ENCODE measurements at regions not wholly inside any gene's neighbourhood (a gene's known extent, or its start where the extent isn't known, plus 50 kb on each side); places are given as distances from the start of the nearest gene placed in this dataset.

DNA sequence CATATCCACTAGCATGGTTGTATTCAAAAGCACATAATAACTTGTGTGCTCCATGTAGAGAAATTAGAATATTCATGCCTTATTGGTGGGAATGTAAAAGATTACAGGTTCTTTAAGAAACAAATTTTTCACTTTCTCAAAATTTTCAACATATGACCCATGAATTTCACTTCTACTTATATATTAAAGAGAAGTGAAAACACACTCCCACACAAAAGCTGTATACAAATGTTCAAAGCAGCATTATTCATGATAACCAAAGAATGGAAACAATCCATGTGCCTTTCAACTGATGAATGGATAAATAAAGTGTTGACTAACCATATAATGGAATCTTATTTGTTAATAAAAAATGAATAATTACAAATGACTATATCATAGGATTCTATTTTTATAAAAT is 694.5 kb upstream of the PCDH15 start:
- no peak for FAIRE-seq

DNA sequence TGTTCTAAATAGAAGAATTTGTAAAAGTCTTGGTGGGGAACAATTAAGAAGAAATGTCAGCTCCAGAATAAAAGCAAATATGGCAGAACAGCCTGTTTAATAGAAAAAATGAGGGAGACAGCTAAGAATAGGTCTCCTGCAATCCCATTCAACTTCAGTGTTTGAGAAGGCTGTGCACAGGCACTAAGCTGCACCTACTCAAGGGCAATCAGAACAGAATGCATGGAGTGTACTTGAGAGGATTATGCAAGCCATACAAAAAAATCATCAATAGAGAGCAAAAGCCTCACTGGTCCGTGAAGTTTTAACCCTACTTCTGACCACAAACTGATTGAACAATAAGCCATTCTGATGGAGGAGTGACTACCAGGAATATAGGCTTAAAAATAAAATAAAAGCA is 690.7 kb upstream of the PCDH15 start:
- FAIRE-seq: no peak

GRCh38 chr10:55485827-55486226 is 684.8 kb upstream of the PCDH15 start:
- FAIRE-seq: no peak

DNA sequence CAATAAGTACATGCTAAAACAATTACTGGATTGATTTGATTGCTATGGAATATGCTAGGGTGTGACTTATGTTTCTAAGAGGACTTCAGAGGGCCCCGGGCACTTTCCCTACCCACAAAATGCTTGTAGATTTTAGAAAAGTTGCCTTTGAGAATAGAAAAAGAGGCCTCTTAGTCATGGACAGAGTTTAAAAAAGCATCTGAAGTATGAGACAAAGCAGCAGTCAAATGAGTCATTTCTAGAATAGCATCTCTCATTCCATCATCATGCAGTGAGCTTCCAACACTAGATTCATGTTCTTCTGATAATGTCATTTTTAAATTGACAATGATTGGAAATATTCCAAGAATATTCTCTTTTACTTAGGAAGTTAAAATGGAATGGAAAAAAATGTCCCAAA is 675.1 kb upstream of the PCDH15 start:
- FAIRE-seq: no peak

- FAIRE-seq: no peak
Observed at GRCh38 chr10:55474258-55474657, 673.2 kb upstream of the PCDH15 start.

DNA sequence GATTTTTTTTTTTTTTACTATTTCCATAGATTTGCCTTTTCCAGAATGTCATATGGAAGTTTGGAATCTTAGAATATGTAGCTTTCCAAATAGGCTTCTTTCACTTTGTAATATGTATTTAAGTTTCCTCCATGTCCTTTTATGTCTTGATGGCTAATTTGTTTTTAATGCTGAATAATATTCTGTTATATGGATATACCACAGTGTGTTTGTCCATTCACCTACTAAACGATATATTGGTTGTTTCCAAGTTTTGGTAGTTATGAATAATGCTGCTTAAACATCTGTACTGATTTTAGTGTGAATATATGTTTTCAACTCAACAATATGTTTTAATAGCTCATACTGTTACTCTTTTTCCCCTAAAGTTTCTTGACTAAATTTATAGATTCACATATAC is 669.8 kb upstream of the PCDH15 start:
- no peak for FAIRE-seq

GRCh38 chr10:55466806-55467504 is 665.9 kb upstream of the PCDH15 start:
- FAIRE-seq: no peak

GRCh38 chr10:55464083-55464482 is 663.1 kb upstream of the PCDH15 start:
- no peak for FAIRE-seq

DNA sequence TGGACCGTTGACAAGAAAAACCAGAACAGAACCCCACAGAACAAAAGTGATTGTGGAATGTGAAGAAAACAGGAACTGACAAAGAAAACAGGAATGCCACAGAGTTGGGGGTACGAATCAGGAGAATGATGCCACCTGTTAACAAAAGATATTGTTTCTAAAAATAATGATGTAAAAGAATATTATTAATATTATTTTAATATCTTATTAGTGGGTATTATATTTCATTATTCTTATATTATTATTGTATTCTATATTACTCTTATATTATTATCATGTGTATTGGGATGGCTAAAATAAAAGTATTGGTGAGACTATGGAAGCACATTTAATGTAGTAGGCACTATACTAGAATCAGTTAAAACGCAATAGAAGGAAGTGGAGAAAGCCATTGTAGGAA is 659.0 kb upstream of the PCDH15 start:
- peak; percentile 51 for FAIRE-seq

DNA sequence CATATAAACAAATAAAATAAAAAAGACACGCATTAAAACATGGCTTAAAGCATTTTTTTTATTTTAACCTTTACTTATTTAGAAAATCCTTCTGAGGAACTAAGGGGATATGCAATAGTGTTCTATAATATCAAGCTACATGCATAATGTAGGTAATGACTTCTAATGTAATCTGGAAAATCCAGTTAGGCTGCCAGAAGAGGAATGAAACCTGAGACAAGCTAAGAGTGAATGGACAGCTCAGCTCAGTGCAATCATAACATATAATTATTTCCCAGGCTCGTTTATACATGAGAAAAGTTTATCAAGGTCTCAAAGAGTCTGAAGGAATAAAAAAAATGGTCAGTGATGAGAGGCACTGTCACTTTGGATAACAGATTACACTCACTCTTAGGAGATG is 649.0 kb upstream of the PCDH15 start:
- FAIRE-seq: no peak

DNA sequence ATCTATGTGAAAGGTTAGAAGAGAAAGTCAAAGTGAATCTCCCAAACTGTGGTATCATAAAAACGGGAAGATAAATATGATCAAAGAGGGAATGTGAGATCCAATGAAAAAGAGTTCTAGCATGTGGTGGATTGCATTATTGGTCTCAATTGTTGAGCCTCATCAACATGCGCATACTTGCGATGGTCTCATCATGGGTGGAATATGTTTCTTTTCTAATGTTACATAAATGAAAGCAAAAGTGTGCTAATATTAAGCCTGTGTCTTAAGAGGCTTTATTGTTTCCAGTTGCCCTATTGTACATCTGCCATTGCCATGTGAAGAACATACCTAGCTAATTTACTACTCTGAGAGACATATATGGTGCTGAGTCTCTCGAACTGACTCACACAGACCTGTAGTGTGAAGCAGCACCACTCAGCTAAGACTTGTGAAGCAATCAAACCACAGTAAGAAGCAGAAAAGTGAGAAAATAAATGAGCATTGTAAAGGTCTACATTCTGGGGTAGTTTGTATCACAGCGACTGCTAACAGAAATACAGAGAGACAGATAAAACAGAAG is 645.5 kb upstream of the PCDH15 start:
- no peak for FAIRE-seq

DNA sequence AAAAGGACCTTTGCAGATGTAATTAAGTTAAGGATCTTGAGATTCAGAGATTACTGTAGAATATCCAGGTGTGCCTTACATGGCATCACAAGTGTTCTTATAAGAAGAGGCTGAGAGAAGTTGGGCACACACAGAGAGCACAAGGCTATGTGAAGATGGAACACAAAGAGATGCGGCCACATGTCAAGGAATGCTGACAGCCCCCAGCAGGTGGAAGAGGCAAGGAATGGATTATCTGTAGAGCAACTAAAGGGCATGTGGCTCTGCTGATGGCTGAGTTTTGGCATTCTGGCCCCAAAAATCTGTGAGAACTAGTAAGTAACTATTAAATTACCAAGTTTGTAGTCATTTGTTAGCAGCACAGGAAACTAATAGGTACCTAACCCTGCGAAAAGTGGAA is 640.7 kb upstream of the PCDH15 start:
- FAIRE-seq: no peak

GRCh38 chr10:55426138-55426537 is 625.1 kb upstream of the PCDH15 start:
- no peak for FAIRE-seq

DNA sequence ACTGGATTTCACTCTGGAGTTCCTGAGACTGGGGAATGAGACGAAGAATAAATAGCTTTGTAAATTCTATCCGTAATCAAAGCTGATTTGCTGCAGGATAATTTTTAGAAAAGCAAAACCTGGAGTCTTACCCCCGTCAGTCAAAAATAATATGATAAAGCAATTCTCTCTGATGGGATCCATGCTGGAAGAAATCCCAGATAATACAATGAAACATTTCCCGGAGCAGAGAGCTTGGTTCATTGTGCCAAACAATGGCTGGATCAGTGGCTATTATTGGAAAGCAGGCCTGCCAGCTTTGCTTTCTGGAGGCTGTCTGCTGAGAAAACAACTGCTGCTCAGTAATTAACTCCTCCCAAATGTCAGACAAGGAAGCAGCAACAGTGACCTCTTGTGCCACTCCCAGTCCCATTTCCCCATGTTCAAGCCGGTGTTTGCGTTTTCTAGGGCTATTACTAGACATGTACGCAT is 609.4 kb upstream of the PCDH15 start:
- no peak for FAIRE-seq

DNA sequence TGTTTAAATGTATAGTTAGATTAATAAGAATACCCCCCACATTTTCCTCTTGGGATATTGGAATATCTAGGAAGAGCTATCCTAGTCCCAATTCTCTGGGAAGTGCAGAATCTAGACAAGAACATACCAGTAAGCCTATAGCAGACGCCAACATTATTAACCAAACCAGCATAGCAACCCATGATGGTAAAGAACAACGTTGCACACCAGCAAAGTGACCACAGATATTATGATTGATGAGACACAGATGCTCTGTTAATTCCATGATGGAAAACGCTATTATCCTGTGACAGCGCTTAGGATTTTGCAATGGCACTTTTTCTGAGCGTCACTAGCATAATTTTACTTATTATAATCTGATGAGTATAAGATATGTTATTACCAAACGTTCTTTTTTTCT is 603.1 kb upstream of the PCDH15 start:
- FAIRE-seq: no peak

GRCh38 chr10:55400075-55400849 is 599.2 kb upstream of the PCDH15 start:
- no peak for FAIRE-seq

DNA sequence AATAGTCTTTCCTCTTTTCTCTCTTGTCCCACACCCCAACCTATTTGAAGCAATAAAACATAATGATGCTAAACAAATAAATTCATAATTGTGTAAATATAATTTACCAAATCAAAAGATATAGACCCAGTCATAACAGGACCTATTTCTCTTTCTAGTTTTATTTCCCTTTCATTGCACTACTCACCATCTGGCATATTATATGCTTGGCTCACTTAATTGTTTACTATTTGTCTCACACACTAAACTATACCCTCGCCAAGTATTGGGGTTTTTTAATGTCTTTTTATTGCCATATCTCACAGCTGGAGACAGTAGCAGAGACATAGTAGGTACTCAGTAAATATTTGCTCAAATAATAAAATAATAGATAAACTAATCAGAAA is 597.5 kb upstream of the PCDH15 start:
- no peak for FAIRE-seq

GRCh38 chr10:55397777-55398496 is 596.9 kb upstream of the PCDH15 start:
- FAIRE-seq: no peak

DNA sequence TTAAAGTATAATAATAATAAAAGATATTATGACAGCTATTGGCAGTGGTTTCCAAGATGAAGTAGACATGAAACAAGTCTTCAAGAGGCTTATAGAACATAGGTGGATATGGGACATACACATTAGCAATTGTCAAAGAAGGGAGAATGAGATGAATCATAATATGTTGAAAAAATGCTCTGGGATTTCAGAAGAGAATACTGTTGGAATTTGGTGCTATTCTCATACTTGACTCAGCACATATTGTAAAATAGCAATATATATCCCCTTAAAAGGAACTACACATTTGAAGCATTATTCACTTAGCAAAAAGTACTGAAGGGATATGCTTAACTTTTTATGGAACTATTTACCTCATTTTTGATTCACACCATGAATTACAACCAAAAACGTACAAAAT is 577.2 kb upstream of the PCDH15 start:
- no peak for FAIRE-seq

GRCh38 chr10:55374917-55375316 is 573.9 kb upstream of the PCDH15 start:
- FAIRE-seq: no peak

DNA sequence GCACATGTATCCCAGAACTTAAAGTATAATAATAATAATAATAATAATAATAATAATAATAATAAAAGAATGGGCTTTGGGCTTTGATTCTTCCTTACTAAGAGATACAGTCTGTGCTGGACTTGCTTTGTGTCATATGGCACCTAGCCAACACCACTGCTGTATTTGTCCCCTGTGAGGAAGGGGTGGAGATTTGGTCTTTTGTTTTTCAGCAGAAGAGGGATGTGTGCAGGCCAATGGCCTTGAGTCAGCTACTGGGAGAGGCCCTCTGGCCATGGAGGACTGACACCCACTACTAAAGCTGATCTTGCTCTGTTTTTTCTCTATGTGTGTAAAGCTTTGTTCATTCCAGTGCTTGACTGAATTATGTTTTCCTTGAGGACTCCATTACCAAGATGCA is 573.0 kb upstream of the PCDH15 start:
- no peak for FAIRE-seq

DNA sequence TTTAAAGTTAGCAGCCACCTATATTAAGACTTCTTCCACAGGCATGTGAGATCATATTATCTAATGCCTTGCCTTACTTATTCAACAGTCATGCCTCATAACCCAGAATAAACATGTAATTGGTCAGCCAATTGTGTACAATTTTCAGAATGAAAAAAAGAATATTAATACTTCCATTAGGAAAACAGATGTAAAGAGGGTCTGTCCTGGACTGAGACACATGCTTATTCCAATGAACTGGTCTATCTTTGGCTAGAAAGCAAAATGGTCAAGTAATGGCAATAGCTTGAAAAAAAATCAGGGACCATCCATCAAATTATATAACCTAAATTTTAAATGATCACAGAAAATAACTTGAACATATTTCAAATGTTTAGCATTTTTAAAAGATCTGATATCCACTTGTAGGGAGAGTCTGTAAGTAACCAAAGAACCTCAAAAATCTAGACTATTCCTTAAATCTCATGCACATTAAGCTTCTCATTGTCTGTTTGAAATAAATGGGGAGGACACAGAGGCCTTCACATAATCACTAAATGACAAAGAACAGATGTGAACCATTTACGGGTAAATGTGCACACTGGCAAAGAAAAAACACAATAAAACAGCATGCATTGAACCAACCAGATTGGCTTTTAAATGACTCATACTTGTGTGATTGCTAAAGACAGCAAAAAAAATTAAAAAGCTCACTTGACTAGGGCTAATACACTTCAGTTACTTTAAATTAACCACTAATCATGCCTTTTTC is 568.8 kb upstream of the PCDH15 start:
- no peak for FAIRE-seq

DNA sequence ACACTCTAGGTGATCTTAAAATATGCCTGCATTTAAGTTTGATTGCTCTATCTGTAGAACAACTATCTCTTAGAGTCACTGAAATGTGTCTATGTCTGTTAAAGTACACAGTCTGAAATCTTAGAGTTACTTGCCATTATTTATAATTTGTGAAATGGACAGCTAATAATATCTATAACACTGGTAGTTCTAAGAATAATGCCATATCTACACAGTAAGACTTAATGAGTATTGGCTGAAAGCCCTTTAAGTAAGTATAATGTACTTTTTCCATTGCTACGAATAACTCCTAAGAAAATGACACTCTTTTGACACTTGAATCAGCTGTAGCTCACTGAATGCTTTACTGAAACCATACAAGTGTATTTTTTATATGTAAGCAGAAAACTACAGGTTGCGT is 567.4 kb upstream of the PCDH15 start:
- FAIRE-seq: no peak

All from A204.1 (cell line).